ENCODE measurements at regions not wholly inside any gene's neighbourhood (a gene's known extent, or its start where the extent isn't known, plus 50 kb on each side); places are given as distances from the start of the nearest gene placed in this dataset.

GRCh38 chr10:123463181-123463580 is 203.0 kb upstream of the GPR26 start:
- DNase-seq: no peak

DNA sequence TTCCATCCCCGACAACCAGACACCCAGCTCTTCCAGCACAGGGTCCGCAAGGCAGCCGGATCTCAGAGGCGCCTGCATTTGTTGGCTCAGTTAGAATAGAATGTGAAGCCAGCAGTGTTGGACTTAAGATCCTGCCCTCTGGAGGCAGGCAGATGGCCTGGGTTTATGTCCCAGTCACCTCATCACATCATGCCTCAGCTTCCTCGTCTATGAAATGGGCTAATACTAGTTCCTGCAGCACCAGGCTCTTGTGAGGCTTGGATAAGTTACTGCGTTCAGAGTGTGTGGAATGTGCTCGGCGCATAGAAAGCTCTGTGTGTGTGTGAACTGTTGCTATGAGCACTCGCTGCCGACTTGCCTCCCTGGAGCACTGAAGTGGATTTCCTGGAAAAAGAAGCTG is 202.5 kb upstream of the GPR26 start:
- DNase-seq: no peak

GRCh38 chr10:123464430-123465323 is 201.5 kb upstream of the GPR26 start:
- DNase-seq: no peak

DNA sequence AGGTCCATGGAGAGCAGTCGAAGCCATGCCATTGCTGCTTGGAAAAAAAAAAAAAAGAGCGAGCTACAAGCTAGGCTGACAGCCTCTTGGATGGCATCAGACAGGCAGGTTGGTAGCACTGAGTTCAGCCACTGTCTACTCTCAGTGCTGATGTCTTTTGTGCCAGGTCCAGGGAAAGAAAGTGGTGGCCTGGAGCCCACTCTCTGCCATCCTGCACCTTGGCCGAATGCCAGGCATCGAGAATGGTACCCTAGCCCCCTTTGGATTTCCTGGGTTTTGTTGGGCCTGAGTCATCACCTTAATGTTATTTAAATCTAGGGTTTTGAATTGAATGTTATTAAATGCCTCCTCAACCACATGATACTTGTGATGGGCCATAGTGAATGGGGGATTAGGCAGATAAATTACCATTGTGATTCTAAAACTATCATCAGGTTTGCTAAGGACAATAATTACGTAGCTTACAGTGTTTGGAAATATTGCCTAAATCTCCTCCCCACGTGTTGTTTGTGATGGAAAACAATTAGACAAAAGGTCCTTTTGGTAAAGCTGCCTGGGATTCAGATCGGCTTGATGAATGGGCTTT is 195.7 kb upstream of the GPR26 start:
- no peak for DNase-seq

DNA sequence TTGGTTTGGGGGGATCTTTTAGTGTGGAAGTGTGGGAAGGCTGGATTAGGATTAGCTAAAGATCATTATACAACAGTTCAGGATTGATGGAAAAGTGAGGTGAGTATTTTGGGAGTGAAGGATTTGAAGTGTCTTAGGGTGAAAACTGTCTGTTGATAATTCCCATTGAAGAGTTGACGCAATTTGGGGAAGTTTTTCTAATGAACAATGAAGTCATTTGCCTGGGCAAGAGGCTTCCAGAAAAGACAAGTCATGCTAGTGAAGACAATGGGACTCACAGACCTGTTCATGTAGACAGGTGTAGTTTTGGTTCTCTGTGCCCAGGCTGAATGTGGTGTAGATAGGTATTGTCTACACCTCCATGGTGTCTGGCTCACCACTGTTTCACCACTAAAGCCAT is 194.3 kb upstream of the GPR26 start:
- no peak for DNase-seq

- no peak for DNase-seq
Measured at GRCh38 chr10:123472606-123473005, 193.5 kb upstream of the GPR26 start.

- no peak for DNase-seq
Measured at GRCh38 chr10:123474700-123475099, 191.5 kb upstream of the GPR26 start.

- no peak for DNase-seq
Measured at GRCh38 chr10:123475466-123475865, 190.7 kb upstream of the GPR26 start.

DNA sequence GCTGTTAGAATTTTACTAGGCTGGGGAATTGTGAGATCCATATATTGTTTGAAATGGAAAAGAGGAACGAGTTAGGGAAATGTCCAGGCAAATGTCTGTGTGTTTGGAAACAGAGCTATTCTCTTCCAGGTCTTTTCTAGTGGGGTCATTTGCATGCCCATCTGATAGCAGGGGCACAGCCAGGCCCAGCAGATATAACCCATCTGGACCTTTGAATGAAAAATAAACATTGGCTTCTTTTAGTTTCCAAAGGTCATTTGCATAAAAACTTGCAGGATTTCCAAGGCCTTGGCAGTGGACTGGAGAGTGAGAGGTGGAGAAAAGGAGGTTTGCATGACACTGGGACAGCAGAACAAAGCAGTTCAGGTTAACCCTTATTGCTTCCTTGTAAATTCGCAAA is 188.0 kb upstream of the GPR26 start:
- no peak for DNase-seq

- DNase-seq: no peak
Measured at GRCh38 chr10:123479640-123480039, 186.5 kb upstream of the GPR26 start.

GRCh38 chr10:123480344-123480743 is 185.8 kb upstream of the GPR26 start:
- DNase-seq: no peak

- no peak for DNase-seq
Measured at GRCh38 chr10:123480845-123481244, 185.3 kb upstream of the GPR26 start.

DNA sequence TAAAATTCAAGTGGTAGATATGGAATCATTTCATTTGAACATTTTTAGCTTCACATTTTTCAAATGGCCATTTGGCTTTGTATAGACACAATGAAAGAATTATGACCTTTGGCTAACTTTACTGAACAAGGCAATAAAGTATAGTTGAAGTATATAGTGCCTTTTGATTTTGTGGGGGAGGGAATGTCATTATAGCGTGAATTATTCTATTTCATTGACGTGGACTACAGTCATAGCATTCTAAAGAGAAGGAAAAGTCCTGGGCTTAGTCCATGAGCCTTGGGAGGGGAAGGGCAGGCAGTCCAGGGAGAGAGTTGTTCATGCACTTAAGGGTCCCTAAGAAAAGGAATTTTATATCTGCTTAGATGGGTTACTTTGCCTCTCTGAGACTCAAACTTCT is 181.4 kb upstream of the GPR26 start:
- no peak for DNase-seq

- no peak for DNase-seq
Measured at GRCh38 chr10:123485341-123485960, 180.7 kb upstream of the GPR26 start.

GRCh38 chr10:123488436-123488835 is 177.7 kb upstream of the GPR26 start:
- no peak for DNase-seq

DNA sequence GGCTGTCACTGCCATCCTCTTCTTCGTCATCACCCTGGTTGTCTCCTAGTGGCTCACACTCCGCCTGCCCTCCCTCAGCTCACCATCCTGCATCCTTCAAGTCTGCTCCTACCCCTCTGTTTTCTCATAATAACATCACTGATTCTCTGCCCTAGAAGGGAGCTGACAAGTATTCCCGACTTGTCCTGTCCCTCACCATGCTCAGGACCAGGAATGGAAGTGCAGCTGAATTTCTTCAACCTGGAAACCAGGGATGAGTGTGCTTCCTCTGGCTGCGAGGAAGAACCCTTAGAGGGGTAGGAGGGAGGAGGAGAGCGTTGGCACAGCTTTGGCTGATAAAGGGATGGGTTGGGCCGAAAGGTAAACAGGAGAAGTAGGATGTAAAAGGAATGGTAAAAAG is 174.8 kb upstream of the GPR26 start:
- DNase-seq: no peak

GRCh38 chr10:123492016-123492415 is 174.1 kb upstream of the GPR26 start:
- no peak for DNase-seq

DNA sequence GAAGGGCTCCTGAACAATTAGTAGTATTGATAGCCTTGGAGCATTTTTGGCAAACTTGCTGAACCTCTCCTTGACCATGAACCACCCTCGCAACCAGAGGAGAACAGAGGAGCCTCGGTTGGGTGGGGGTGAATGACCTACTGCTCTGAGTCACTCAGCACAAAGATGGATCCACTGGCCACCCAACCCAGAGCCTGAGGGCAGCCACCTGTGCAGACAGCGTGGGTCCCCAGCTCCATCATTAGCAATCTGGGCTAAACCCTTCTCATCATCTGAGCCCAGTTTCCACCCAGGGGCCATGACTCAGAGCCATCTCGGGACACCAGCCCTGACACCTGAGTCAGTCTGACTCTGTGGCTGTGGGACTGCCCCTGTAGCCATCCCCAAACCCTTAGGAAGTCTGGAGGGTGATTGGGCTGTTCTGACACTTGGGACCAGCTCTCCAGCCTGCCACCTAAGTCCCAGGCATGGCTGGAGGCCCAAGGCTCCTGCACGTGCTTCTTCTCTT is 171.8 kb upstream of the GPR26 start:
- no peak for DNase-seq

DNA sequence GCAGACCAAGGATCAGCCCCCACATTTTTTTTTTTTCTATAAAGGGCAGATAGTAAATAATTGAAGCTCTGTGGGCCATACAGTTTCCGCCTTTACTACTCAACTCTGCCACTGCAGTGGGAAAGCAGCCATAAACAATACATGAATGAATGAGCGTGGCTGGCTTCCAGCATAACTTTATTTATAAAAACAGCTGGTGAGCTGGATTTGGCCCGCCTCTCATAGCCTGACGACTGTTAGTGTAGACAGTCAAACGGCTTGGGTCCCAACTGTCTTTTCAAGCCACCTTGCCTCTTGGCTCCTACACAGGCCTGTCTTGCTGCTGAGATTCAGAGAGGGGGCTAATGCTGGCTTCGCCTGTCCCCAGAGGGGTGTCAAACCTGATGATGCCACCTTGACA is 169.8 kb upstream of the GPR26 start:
- DNase-seq: no peak

GRCh38 chr10:123496996-123497660 is 169.0 kb upstream of the GPR26 start:
- no peak for DNase-seq

- DNase-seq: no peak
Measured at GRCh38 chr10:123500110-123500509, 166.0 kb upstream of the GPR26 start.

GRCh38 chr10:123501148-123501547 is 165.0 kb upstream of the GPR26 start:
- no peak for DNase-seq

GRCh38 chr10:123502983-123503382 is 163.2 kb upstream of the GPR26 start:
- no peak for DNase-seq

Data from activated CD4-positive, CD25-positive, alpha-beta regulatory T cell (primary cell).